CD14-positive monocyte (primary cell): ENCODE measurements at regions not wholly inside any gene's neighbourhood (a gene's known extent, or its start where the extent isn't known, plus 50 kb on each side); places are given as distances from the start of the nearest gene placed in this dataset.

Experiments used
- DNase-seq, 3 donors: peaks; one replicate each; pipeline ENCODE4 v3.0.0-alpha.2; 2011 to 2022
- H2AFZ ChIP-seq: 2 replicates; pipeline ENCODE4 v1.6.0; 2012; ENCODE audit warnings: mild to moderate bottlenecking, low read depth, low read length, inconsistent platforms; ENCODE audit not compliant: insufficient read depth, poor library complexity, severe bottlenecking
- H3K27ac ChIP-seq, 2 donors: 1 replicate in 1 of 2; 2 replicates in 1 of 2; pipeline ENCODE4 v1.5.1; 2012 to 2013; ENCODE audit warnings: low read length in 2 of 2, control low read depth in 1 of 2, inconsistent platforms in 1 of 2, low read depth in 1 of 2, mild to moderate bottlenecking in 1 of 2
- H3K27me3 ChIP-seq, 2 donors: one replicate each; pipeline versions ENCODE4 v1.6.0 to v1.6.1; 2011 to 2013; ENCODE audit warnings: low read length in 2 of 2; ENCODE audit not compliant: control insufficient read depth in 2 of 2, insufficient read depth in 2 of 2
- H3K36me3 ChIP-seq, 2 donors: replicated peaks in 1 of 2; 1 replicate in 1 of 2; 2 replicates in 1 of 2; pipeline versions ENCODE4 v1.5.1 to v1.6.1; 2012 to 2013; ENCODE audit warnings: low read length in 2 of 2, control low read depth in 1 of 2, inconsistent platforms in 1 of 2, mild to moderate bottlenecking in 1 of 2; ENCODE audit not compliant: insufficient read depth in 2 of 2, control insufficient read depth in 1 of 2
- H3K4me1 ChIP-seq, 2 donors: 1 replicate in 1 of 2; 2 replicates in 1 of 2; pipeline versions ENCODE4 v1.5.1 to v1.6.1; 2012 to 2013; ENCODE audit warnings: low read length in 2 of 2, control low read depth in 1 of 2, inconsistent platforms in 1 of 2, mild to moderate bottlenecking in 1 of 2, moderate library complexity in 1 of 2; ENCODE audit not compliant: insufficient read depth in 2 of 2, control insufficient read depth in 1 of 2
- H3K4me2 ChIP-seq: replicated peaks from 2 replicates; pipeline ENCODE3; 2012; ENCODE audit warnings: low read length, moderate library complexity, mild to moderate bottlenecking; ENCODE audit not compliant: poor library complexity, severe bottlenecking; ENCODE audit errors: extremely low read depth
- H3K4me3 ChIP-seq, 3 experiments: fragments of 200-600 bp in 1 of 3; sonication (generic) in 1 of 3; replicated peaks in 1 of 3; 1 replicate in 2 of 3; 2 replicates in 1 of 3; pipeline ENCODE4 v1.5.1; 2011 to 2013; ENCODE audit warnings: low read length in 3 of 3, mild to moderate bottlenecking in 3 of 3, control low read depth in 2 of 3, low read depth in 2 of 3, inconsistent platforms in 1 of 3, moderate library complexity in 1 of 3
- H3K79me2 ChIP-seq: 2 replicates; pipeline ENCODE4 v1.6.0; 2012; ENCODE audit warnings: mild to moderate bottlenecking, control low read depth, inconsistent platforms, low read length, moderate library complexity; ENCODE audit not compliant: insufficient read depth
- H3K9ac ChIP-seq: 2 replicates; pipeline ENCODE4 v1.6.0; 2017; ENCODE audit warnings: low read length, mild to moderate bottlenecking; ENCODE audit not compliant: insufficient read depth, poor library complexity, severe bottlenecking
- H3K9me3 ChIP-seq, 2 donors: replicated peaks in 1 of 2; 1 replicate in 1 of 2; 2 replicates in 1 of 2; pipeline versions ENCODE4 v1.5.1 to v1.6.1; 2012 to 2013; ENCODE audit warnings: low read length in 2 of 2, control low read depth in 1 of 2; ENCODE audit not compliant: control insufficient read depth in 1 of 2, insufficient read depth in 1 of 2
- H4K20me1 ChIP-seq: 2 replicates; pipeline ENCODE4 v1.6.0; 2012; ENCODE audit warnings: mild to moderate bottlenecking, low read length, control low read depth, moderate library complexity; ENCODE audit not compliant: insufficient read depth
- H3K27ac Mint-ChIP-seq, 7 donors: one replicate each; pipeline ENCODE4 v1.8.0; 2020; ENCODE audit warnings: mild to moderate bottlenecking in 7 of 7, mixed read lengths in 7 of 7, moderate library complexity in 6 of 7, inconsistent platforms in 2 of 7
- H3K27me3 Mint-ChIP-seq, 3 donors: one replicate each; pipeline ENCODE4 v1.8.0; 2021 to 2022; ENCODE audit warnings: low read depth in 3 of 3, mild to moderate bottlenecking in 3 of 3, mixed read lengths in 3 of 3, moderate library complexity in 3 of 3, inconsistent platforms in 1 of 3
- H3K36me3 Mint-ChIP-seq, 2 donors: one replicate each; pipeline ENCODE4 v1.8.0; 2020; ENCODE audit warnings: mixed read lengths in 2 of 2, inconsistent platforms in 1 of 2, mild to moderate bottlenecking in 1 of 2
- H3K4me1 Mint-ChIP-seq: one replicate; pipeline ENCODE4 v1.8.0; 2020; ENCODE audit warnings: mild to moderate bottlenecking, mixed read lengths
- H3K4me3 Mint-ChIP-seq, 2 donors: one replicate each; pipeline ENCODE4 v1.8.0; 2020; ENCODE audit warnings: mild to moderate bottlenecking in 2 of 2, mixed read lengths in 2 of 2, moderate library complexity in 1 of 2
- H3K9me3 Mint-ChIP-seq, 7 donors: one replicate each; pipeline ENCODE4 v1.8.0; 2020 to 2022; ENCODE audit warnings: mixed read lengths in 7 of 7, mild to moderate bottlenecking in 6 of 7, moderate library complexity in 6 of 7, inconsistent platforms in 2 of 7
- CTCF ChIP-seq: fragments of 200-600 bp; IDR thresholded peaks from one replicate; pipeline ENCODE4 v1.8.0; 2022; ENCODE audit warnings: antibody characterized with exemption, mild to moderate bottlenecking
- WGBS: methylation state at CpG from one replicate; pipeline ENCODE4 v1.1.5; 2013; ENCODE audit warnings: missing lambda C conversion rate; ENCODE audit not compliant: insufficient coverage; 5-methylcytosine and 5-hydroxymethylcytosine counted together
- intact Hi-C, 2 donors: fragments of 100-400 bp; cut with micrococcal nuclease; formaldehyde crosslinking; loops; one replicate each; pipeline versions ENCODE4 v1.15.0 to v1.15.1; 2023

- 72% methylated on average over 5 of the region's 6 CpGs for WGBS
- no peaks in the 10 kb centered on the region for H4K20me1 ChIP-seq
- Mint-ChIP-seq H3K4me1 (no peaks in the 10 kb centered on the region), H3K27ac (no peak overlapping the region), H3K36me3 (no peaks in the 10 kb centered on the region), H3K27me3 (peaks cover 0 to 1% (median 0%) of the 10 kb centered on the region in 3 donors), H3K4me3 (no peak overlapping the region), H3K9me3 (peaks cover 0 to 16% (median 3%) of the 10 kb centered on the region in 7 donors)
- no peak for DNase-seq
- H3K27ac ChIP-seq = no peak overlapping the region
- intact Hi-C loops = no loop called here
- no peaks in the 10 kb centered on the region for H3K79me2 ChIP-seq
- no peaks in the 10 kb centered on the region for H3K36me3 ChIP-seq
- no peak overlapping the region for H3K4me2 ChIP-seq
- no peak overlapping the region for H2AFZ ChIP-seq
- no peak overlapping the region for H3K9ac ChIP-seq
- H3K4me1 ChIP-seq = no peaks in the 10 kb centered on the region
- TF ChIP-seq CTCF = no peak
- no peak overlapping the region for H3K4me3 ChIP-seq
- H3K9me3 ChIP-seq = peaks cover 11 to 20% of the 10 kb centered on the region in 2 donors
- no peaks in the 10 kb centered on the region for H3K27me3 ChIP-seq
These were observed 113.5 kb upstream of the MRPS30 start for GRCh38 chr5:44695259-44695658.

GRCh38 chr5:44691802-44692201, 116.9 kb upstream of the MRPS30 start:
- Histone ChIP-seq H3K79me2 (no peaks in the 10 kb centered on the region), H2AFZ (no peak overlapping the region), H3K4me2 (no peak overlapping the region), H3K9ac (no peak overlapping the region), H3K27me3 (no peaks in the 10 kb centered on the region), H3K36me3 (no peaks in the 10 kb centered on the region), H3K9me3 (peaks cover 26 to 28% of the 10 kb centered on the region in 2 donors), H3K4me3 (no peak overlapping the region), H3K4me1 (no peaks in the 10 kb centered on the region), H3K27ac (no peak overlapping the region), H4K20me1 (no peaks in the 10 kb centered on the region)
- Mint-ChIP-seq H3K36me3 (no peaks in the 10 kb centered on the region), H3K27ac (no peak overlapping the region), H3K4me3 (no peak overlapping the region), H3K9me3 (peaks cover 5 to 31% (median 11%) of the 10 kb centered on the region in 7 donors), H3K27me3 (peaks cover 0 to 1% (median 0%) of the 10 kb centered on the region in 3 donors), H3K4me1 (no peaks in the 10 kb centered on the region)
- no peak for DNase-seq
- intact Hi-C loops = no loop called here
- WGBS = no CpG with 5 or more reads among the region's 2 CpGs
- TF ChIP-seq CTCF = no peak
